Suprapubic skin (tissue), 4 donors: ENCODE measurements at regions not wholly inside any gene's neighbourhood (a gene's known extent, or its start where the extent isn't known, plus 50 kb on each side); places are given as distances from the start of the nearest gene placed in this dataset.

Experiments used
- DNase-seq, 2 donors: peaks; one replicate each; pipeline ENCODE4 v3.0.0-alpha.2; 2019; ENCODE audit warnings: low spot score in 2 of 2
- H3K27ac ChIP-seq: fragments of 200-600 bp; sonication (generic); one replicate; pipeline ENCODE4 v1.5.1; 2019
- H3K27me3 ChIP-seq: fragments of 200-600 bp; sonication (generic); one replicate; pipeline ENCODE4 v1.5.1; 2019
- H3K36me3 ChIP-seq: fragments of 200-600 bp; sonication (generic); one replicate; pipeline ENCODE4 v1.5.1; 2019
- H3K4me1 ChIP-seq: fragments of 200-600 bp; sonication (generic); one replicate; pipeline ENCODE4 v1.5.1; 2019
- H3K4me3 ChIP-seq: fragments of 200-600 bp; sonication (generic); one replicate; pipeline ENCODE4 v1.5.1; 2019; ENCODE audit warnings: mild to moderate bottlenecking
- H3K9me3 ChIP-seq: fragments of 200-600 bp; sonication (generic); one replicate; pipeline ENCODE4 v1.5.1; 2019
- CTCF ChIP-seq, 2 donors: fragments of 200-600 bp in 1 of 2; fragments of 450-650 bp in 1 of 2; sonication (generic) in 1 of 2; IDR thresholded peaks; one replicate each; pipeline ENCODE4 v1.5.1; 2016 to 2019; ENCODE audit warnings: antibody characterized with exemption in 2 of 2, mild to moderate bottlenecking in 1 of 2, moderate library complexity in 1 of 2
- EP300 ChIP-seq: sonication (generic); formaldehyde crosslinking; IDR thresholded peaks from one replicate; pipeline ENCODE4 v1.6.1; 2017; ENCODE audit warnings: antibody characterized with exemption
- POLR2A ChIP-seq, 2 donors: fragments of 450-650 bp; IDR thresholded peaks; one replicate each; pipeline ENCODE4 v1.6.1; 2017; ENCODE audit warnings: antibody characterized with exemption in 2 of 2, mild to moderate bottlenecking in 2 of 2, moderate library complexity in 2 of 2
- POLR2AphosphoS5 ChIP-seq, 3 donors: sonication (generic); formaldehyde crosslinking; IDR thresholded peaks; one replicate each; pipeline ENCODE4 v1.6.1; 2017; ENCODE audit warnings: antibody characterized with exemption in 3 of 3
- WGBS: methylation state at CpG from one replicate; pipeline ENCODE4 v1.1.5; 2018; 5-methylcytosine and 5-hydroxymethylcytosine counted together

- Histone ChIP-seq H3K36me3 (no peaks in the 10 kb centered on the region), H3K9me3 (no peaks in the 10 kb centered on the region), H3K27me3 (peaks cover 98% of the 10 kb centered on the region), H3K4me1 (peaks cover 7% of the 10 kb centered on the region), H3K27ac (no peak overlapping the region), H3K4me3 (peak overlapping the region; percentile 36)
- under 1% methylated on average over 15 of the region's 93 CpGs for WGBS
- TF ChIP-seq CTCF (IDR thresholded peaks at IDR 0.05) (no peak), POLR2AphosphoS5 (IDR thresholded peaks at IDR 0.05) (no peak), POLR2A (IDR thresholded peaks at IDR 0.05) (no peak), EP300 (no peak)
- no peak for DNase-seq
These were observed 108.4 kb upstream of the SLC6A11 start for GRCh38 chr3:10707400-10708215.

GRCh38 chr3:10708216-10708893, 107.7 kb upstream of the SLC6A11 start:
- DNase-seq: no peak
- Histone ChIP-seq H3K9me3 (no peaks in the 10 kb centered on the region), H3K36me3 (no peaks in the 10 kb centered on the region), H3K27me3 (peaks cover 98% of the 10 kb centered on the region), H3K4me3 (peak overlapping the region; percentile 36), H3K4me1 (peaks cover 7% of the 10 kb centered on the region), H3K27ac (no peak overlapping the region)
- WGBS: 15% methylated on average over 12 of the region's 25 CpGs
- TF ChIP-seq CTCF (IDR thresholded peaks at IDR 0.05) (no peak), POLR2AphosphoS5 (IDR thresholded peaks at IDR 0.05) (no peak), EP300 (no peak), POLR2A (IDR thresholded peaks at IDR 0.05) (no peak)

- Histone ChIP-seq H3K9me3 (no peaks in the 10 kb centered on the region), H3K36me3 (no peaks in the 10 kb centered on the region), H3K27ac (no peak overlapping the region), H3K4me3 (no peak overlapping the region), H3K27me3 (peaks cover 96% of the 10 kb centered on the region), H3K4me1 (peaks cover 7% of the 10 kb centered on the region)
- TF ChIP-seq POLR2A (IDR thresholded peaks at IDR 0.05): no peak
- no peak for TF ChIP-seq CTCF (IDR thresholded peaks at IDR 0.05)
- no peak for TF ChIP-seq EP300
- no peak for TF ChIP-seq POLR2AphosphoS5 (IDR thresholded peaks at IDR 0.05)
- DNase-seq: no peak
- WGBS: 65% methylated on average over 9 of the region's 9 CpGs
These were observed 106.8 kb upstream of the SLC6A11 start for GRCh38 chr3:10709110-10709781.

- TF ChIP-seq POLR2A (IDR thresholded peaks at IDR 0.05) (no peak), CTCF (IDR thresholded peaks at IDR 0.05) (no peak), POLR2AphosphoS5 (IDR thresholded peaks at IDR 0.05) (no peak), EP300 (no peak)
- H3K4me3 ChIP-seq: no peak overlapping the region
- peaks cover 7% of the 10 kb centered on the region for H3K4me1 ChIP-seq
- no peaks in the 10 kb centered on the region for H3K36me3 ChIP-seq
- no peak overlapping the region for H3K27ac ChIP-seq
- DNase-seq: no peak
- 56% methylated on average over 6 of the region's 6 CpGs for WGBS
- no peaks in the 10 kb centered on the region for H3K9me3 ChIP-seq
- peaks cover 72% of the 10 kb centered on the region for H3K27me3 ChIP-seq
These were observed 103.9 kb upstream of the SLC6A11 start for GRCh38 chr3:10712121-10712520.

- DNase-seq: no peak
- Histone ChIP-seq H3K36me3 (no peaks in the 10 kb centered on the region), H3K27ac (no peak overlapping the region), H3K4me1 (no peaks in the 10 kb centered on the region), H3K9me3 (no peaks in the 10 kb centered on the region), H3K4me3 (no peak overlapping the region), H3K27me3 (peaks cover 57% of the 10 kb centered on the region)
- WGBS: 51% methylated on average over 6 of the region's 6 CpGs
- TF ChIP-seq CTCF (IDR thresholded peaks at IDR 0.05): no peak
These were observed 102.4 kb upstream of the SLC6A11 start for GRCh38 chr3:10713656-10714055.
